ENCODE measurements at regions not wholly inside any gene's neighbourhood (a gene's known extent, or its start where the extent isn't known, plus 50 kb on each side); places are given as distances from the start of the nearest gene placed in this dataset.

- Mint-ChIP-seq H3K9me3 (no peaks in the 10 kb centered on the region), H3K27me3 (ENCODE audit: low read depth) (no peaks in the 10 kb centered on the region), H3K4me3 (no peak overlapping the region), H3K27ac (no peak overlapping the region), H3K36me3 (ENCODE audit: insufficient read depth in 1 of 3, low read depth in 3 of 3) (no peaks in the 10 kb centered on the region), H3K4me1 (no peaks in the 10 kb centered on the region)
- Histone ChIP-seq H4K8ac (replicated peaks; ENCODE audit: insufficient read length, low read depth, low read length) (no peak overlapping the region), H2BK20ac (ENCODE audit: low read depth, low read length, poor library complexity, severe bottlenecking) (no peak overlapping the region), H4K20me1 (ENCODE audit: control insufficient read depth, insufficient read depth, insufficient read length) (no peaks in the 10 kb centered on the region), H3T11ph (ENCODE audit: low read length) (no peak overlapping the region), H3K4me2 (ENCODE audit: insufficient read depth, insufficient read length, low read length) (no peak overlapping the region), H3K9me3 (ENCODE audit: control insufficient read depth, low read depth, low read length) (no peaks in the 10 kb centered on the region), H3K27me3 (ENCODE audit: insufficient read depth, low read length) (no peaks in the 10 kb centered on the region), H3K14ac (ENCODE audit: insufficient read depth, low read length) (no peak overlapping the region), H3K56ac (ENCODE audit: insufficient read length, low read depth, low read length) (no peak overlapping the region), H3K4ac (ENCODE audit: low read depth, low read length) (no peak overlapping the region), H3K23me2 (ENCODE audit: insufficient read length, low read depth, low read length, poor library complexity, severe bottlenecking) (no peaks in the 10 kb centered on the region), H4K91ac (ENCODE audit: insufficient read length, low read depth, low read length) (no peak overlapping the region), H3K9ac (ENCODE audit: extremely low read depth, insufficient read length, low read length) (no peak overlapping the region), H3K18ac (ENCODE audit: insufficient read length, low read depth, low read length) (no peak overlapping the region), H2BK12ac (ENCODE audit: insufficient read length, low read depth, low read length) (no peak overlapping the region), H2AFZ (ENCODE audit: low read length) (no peak overlapping the region), H3K23ac (ENCODE audit: insufficient read length, low read depth, low read length) (no peak overlapping the region), H2AK5ac (ENCODE audit: insufficient read length, low read length) (no peak overlapping the region), H3K79me2 (ENCODE audit: insufficient read depth, low read length) (no peaks in the 10 kb centered on the region), H2BK120ac (ENCODE audit: low read depth, low read length, poor library complexity, severe bottlenecking) (no peak overlapping the region), H3K4me1 (ENCODE audit: insufficient read depth, low read length) (no peaks in the 10 kb centered on the region), H3K79me1 (ENCODE audit: insufficient read depth, low read depth, low read length, poor library complexity, severe bottlenecking) (no peaks in the 10 kb centered on the region), H2BK5ac (ENCODE audit: insufficient read length, low read length) (no peak overlapping the region), H4K5ac (ENCODE audit: insufficient read length, low read depth, low read length) (no peak overlapping the region), H3K27ac (ENCODE audit: insufficient read length, low read depth, low read length) (no peak overlapping the region), H2BK15ac (ENCODE audit: low read depth, low read length) (no peak overlapping the region)
- no peak for DNase-seq
- TF ChIP-seq, protein P1, sequence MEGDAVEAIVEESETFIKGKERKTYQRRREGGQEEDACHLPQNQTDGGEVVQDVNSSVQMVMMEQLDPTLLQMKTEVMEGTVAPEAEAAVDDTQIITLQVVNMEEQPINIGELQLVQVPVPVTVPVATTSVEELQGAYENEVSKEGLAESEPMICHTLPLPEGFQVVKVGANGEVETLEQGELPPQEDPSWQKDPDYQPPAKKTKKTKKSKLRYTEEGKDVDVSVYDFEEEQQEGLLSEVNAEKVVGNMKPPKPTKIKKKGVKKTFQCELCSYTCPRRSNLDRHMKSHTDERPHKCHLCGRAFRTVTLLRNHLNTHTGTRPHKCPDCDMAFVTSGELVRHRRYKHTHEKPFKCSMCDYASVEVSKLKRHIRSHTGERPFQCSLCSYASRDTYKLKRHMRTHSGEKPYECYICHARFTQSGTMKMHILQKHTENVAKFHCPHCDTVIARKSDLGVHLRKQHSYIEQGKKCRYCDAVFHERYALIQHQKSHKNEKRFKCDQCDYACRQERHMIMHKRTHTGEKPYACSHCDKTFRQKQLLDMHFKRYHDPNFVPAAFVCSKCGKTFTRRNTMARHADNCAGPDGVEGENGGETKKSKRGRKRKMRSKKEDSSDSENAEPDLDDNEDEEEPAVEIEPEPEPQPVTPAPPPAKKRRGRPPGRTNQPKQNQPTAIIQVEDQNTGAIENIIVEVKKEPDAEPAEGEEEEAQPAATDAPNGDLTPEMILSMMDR (conservative IDR thresholded peaks at IDR 0.05): no peak
- WGBS (ENCODE audit: extremely low coverage, insufficient read length, low lambda C conversion rate): no CpG with 5 or more reads among the region's 2 CpGs
Measured at GRCh38 chr11:80542704-80543103, 1101.9 kb upstream of the TENM4 start.

Measured in H9 (cell line).